K562 (cell line): ENCODE measurements at regions not wholly inside any gene's neighbourhood (a gene's known extent, or its start where the extent isn't known, plus 50 kb on each side); places are given as distances from the start of the nearest gene placed in this dataset.

Source experiments
- MAX ChIP-seq: sonication (generic); formaldehyde crosslinking; IDR thresholded peaks from 2 replicates; pipeline ENCODE4 v1.9.0; 2022; ENCODE audit warnings: mild to moderate bottlenecking, missing genetic modification reagents
- MTA3 ChIP-seq: fragments of 450-650 bp; formaldehyde crosslinking; IDR thresholded peaks from 2 replicates; pipeline ENCODE4 v1.6.1; 2017; ENCODE audit warnings: mild to moderate bottlenecking, borderline replicate concordance
- PCBP2 ChIP-seq: fragments of 200-400 bp; formaldehyde crosslinking; IDR thresholded peaks from 2 replicates; pipeline ENCODE4 v1.6.1; 2018; ENCODE audit warnings: low read length, low read depth, mild to moderate bottlenecking, moderate library complexity; ENCODE audit not compliant: poor library complexity, severe bottlenecking
- RAD21 ChIP-seq, 2 experiments: fragments of 250-450 bp in 1 of 2; fragments of 450-650 bp in 1 of 2; sonication (Bioruptor Pico) in 1 of 2; formaldehyde crosslinking in 1 of 2; IDR thresholded peaks in 1 of 2; conservative IDR thresholded peaks in 1 of 2; 2 replicates each; pipeline versions ENCODE4 v1.4.0 to v1.8.0; 2020 to 2022; ENCODE audit warnings: mild to moderate bottlenecking in 2 of 2, moderate library complexity in 1 of 2
- TAF15 ChIP-seq: fragments of 200-400 bp; formaldehyde crosslinking; IDR thresholded peaks from 2 replicates; pipeline ENCODE4 v1.6.1; 2017; ENCODE audit warnings: mild to moderate bottlenecking, low read depth, low read length, moderate library complexity
- USF2 ChIP-seq: sonication (generic); formaldehyde crosslinking; IDR thresholded peaks from 2 replicates; pipeline ENCODE4 v1.5.0; 2020; ENCODE audit warnings: missing genetic modification reagents

- TF ChIP-seq RAD21 (CRISPR knock-in tag; conservative IDR thresholded peaks at IDR 0.05 in 1 of 2, IDR thresholded peaks at IDR 0.05 in 1 of 2) (no peak), PCBP2 (no peak), USF2 (CRISPR knock-in tag) (no peak), TAF15 (no peak), MAX (CRISPR knock-in tag) (no peak), MTA3 (no peak)
Measured at GRCh38 chr10:117666166-117666565, 123.6 kb downstream of the EMX2 start.
